Dedifferentiated amniotic fluid mesenchymal stem cell (primary cell): ENCODE measurements at regions not wholly inside any gene's neighbourhood (a gene's known extent, or its start where the extent isn't known, plus 50 kb on each side); places are given as distances from the start of the nearest gene placed in this dataset.
"Not testable (repeated sequence)": the region's sequence is repeated elsewhere in the genome, so short reads cannot be mapped to it uniquely, and the experiment has no call there.

Source experiments
- DNase-seq: peaks from one replicate; pipeline ENCODE4 v3.0.0-alpha.2; 2016; ENCODE audit errors: extremely low spot score

DNA sequence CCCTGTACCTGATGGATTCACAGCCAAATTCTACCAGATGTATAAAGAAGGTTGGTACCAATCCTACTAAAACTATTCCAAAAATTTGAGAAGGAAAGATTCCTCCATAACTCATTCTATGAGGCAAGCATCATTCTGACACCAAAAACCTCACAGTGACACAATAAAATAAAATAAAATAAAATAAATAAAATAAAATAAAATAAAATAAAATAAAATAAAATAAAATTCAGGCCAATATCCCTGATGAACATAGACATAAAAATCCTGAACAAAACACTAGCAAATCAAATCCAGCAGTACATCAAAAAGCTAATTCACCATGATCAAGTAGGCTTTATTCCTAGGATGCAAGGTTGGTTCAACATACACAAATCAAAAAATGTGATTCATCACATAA is 108.1 kb downstream of the PROX1 start:
- DNase-seq, result not testable (repeated sequence)

DNA sequence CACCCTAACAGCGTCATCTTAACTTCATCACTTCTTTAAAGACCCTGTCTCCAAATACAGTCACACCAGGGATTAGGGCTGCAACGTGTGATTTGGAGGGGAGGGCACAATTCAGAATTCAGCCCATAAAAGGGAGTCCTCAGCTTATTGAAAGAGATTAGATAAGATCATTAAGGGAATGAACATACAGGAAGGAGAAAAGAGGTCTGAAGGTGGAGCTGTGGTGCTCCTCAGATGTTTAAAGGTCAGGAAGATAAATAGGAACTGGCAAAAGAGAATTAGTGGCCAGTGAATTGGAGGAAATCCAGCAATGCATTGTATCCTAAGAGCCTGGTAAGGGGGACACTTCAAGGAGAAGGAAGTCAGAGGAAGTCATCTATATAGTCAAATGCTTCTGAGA is 113.5 kb downstream of the PROX1 start:
- no peak for DNase-seq

DNA sequence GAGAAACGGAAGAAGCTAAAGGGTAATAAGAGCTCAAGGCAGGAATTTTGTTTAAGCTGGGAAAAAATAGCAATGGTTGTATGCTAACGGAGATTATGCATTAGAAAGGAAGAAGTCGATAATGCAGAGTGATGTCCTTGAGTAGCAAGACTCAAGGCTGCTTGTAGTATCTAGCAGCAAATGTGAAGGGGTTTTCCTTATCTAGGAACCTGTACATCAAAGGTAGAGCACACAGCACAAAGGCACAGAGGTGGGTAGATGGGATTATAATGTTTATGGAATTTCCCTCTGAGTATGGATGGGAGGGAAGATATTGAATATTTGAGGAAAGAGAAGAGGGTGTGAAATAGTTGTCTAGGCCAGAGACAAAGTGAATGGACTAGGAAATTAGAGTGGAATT is 114.1 kb downstream of the PROX1 start:
- DNase-seq, result no peak

DNA sequence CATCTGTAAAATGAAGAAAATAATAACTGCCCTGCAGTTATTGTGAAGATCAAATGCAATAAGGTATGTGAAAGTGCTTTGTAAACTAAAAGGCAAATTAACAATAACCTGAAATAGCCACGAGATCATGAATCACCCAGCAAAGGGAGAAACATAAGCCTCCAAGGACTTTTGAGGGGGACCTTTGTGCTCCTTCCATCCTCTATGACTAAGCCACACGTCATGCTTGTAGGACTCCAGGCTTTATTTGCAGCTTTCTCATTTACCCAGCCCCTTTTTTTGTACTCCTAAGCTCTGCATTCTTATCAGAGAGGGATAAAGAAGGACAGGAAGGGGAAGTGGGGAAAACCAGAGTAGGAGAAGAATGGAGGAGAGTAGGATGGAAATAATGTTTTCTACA is 115.1 kb downstream of the PROX1 start:
- DNase-seq, result no peak

DNA sequence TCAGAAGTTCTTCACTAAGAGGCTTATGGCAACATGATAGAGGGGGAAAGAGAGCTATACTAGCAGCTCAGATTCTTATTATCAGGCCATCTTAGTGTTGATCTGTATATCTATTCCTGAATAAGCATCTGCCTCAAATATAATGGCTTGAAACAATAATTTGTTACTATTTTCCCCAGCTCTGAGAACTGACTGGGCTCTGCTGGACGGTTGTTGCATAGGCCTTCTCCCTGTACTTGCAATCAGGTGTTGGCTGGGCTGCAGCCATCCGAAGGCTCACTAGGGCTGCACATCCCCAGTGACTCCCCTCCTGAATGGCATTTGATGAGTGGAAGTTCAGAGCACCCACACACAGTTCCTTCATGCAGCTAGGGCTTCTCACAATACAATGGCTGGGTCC is 116.0 kb downstream of the PROX1 start:
- DNase-seq, result no peak

DNA sequence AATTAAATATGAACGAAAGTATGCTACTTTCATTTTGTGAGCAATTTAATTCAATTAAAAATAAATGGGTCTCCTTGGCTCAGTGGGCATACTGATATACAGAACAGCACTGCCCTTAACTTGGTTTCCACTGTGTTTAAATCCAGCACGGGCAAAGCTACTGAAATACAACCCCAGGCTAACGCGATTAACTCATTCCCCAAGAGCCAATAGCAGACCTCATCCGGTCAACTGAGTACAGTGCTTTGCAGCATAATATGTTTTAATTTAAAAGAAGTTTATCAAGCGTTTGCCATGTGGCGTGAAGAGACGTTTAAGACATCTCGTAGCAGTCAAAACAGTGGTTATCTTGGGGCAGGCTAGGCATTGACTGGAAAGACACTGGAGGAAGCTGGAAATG is 118.6 kb downstream of the PROX1 start:
- no peak for DNase-seq

DNA sequence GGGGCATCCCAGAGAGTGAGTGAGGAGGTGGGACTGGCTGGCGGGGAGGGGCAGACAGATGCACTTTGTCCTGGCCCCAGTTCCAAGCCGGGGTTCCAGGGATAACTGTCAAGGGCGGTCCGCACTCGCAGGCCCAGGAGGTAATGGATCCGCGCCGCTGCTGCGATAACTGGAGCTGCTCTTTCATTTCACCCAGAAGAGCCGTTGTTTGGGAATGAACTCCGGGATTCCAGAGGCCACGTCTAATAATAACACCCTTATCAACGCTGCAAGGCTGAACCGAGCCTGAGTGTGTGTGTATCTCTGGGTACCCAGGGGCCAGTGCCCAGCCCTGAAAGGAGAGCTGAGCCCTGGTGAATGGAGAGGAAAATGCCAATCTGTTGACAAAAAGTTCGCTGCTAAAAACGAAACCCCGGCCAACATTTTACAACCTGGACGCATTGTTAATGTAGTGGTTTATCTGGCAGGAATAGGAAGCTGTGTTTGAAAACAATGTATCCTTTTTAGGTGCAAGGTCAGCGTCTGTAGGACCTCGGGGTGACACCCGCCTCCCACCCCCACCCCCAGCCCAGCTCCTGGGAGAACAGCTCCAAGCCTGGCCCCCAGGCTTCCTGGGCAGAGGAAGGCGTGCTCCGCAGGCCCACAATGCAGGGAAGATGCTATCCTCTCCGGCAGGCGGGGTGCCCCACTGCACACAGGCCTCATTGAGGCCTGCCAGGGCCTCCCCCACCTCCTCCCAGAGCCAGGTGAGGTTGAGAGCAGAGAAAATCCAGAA is 119.7 kb downstream of the PROX1 start:
- DNase-seq, result no peak

DNA sequence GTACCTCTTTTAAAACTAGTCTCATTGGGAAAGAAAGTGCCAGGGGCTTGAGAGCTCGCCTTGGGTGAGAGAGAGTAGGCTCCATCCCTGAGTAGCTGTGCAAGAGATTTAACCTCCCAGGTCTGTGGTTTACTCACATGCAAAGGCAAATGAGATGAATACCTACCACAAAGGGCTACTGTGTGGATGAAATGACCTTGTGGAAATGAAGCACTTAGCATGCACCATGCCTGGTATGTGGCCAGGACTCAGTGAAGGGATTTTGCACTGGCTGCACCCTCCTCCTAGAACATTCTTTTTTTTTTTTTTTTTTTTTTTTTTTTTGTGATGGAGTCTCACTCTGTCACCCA is 120.3 kb downstream of the PROX1 start:
- no peak for DNase-seq

DNA sequence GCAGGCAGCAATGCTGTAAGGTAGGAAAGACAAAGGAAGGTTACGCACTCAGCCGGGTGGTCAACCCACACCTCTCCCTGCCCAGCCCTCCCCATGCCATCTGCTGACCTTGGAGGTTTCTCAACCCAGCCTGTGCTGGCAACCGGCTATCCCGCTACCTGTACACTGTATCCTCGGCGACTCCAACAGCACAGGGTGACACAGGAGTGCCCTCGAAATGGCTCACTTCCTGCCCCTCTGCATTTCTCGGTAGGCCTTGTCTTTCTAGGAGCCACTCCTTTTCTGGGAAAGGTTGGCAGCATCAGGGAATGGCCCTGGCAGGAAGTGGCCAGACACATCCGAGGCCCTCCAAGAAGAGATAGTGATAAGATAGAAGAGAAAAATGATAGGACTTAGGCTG is 124.0 kb downstream of the PROX1 start:
- DNase-seq, result no peak

DNA sequence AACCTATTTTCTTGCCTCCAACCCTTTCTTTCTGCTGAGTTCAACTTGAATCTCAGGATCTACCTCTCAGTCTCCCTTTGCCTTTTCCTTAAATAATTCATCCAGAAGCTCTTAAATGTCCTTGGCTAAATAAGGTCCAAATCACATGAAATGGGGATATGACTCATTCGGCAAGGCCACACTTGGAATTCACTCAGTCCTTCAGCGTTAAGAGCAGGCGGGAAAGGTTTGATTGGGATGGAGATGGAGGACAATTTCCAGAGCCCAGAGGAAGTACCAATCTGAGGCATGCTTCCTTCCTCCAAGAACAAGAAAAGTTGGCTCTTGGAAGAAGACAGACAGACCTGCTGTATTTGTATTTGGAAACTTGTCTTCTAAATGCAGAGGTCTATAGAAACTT is 128.5 kb downstream of the PROX1 start:
- no peak for DNase-seq

DNA sequence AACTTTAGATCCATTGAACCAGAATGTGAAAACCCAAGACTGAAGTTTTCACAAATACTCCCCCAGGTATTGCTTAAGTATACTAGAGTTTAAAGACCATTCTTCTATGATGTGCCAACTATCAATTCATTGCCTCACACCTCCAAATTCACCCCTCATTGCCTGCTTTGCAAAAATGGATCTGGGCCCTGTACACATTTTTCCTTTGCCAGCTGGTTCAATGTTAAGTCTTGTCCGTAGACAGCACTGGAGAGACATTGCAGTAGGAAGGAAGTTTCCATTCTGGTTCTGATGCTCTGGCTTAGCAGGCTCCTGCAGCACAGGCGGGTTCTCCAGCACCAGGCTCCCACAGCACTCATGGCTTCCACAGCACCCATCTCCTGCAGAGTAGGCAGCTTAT is 130.0 kb downstream of the PROX1 start:
- no peak for DNase-seq

DNA sequence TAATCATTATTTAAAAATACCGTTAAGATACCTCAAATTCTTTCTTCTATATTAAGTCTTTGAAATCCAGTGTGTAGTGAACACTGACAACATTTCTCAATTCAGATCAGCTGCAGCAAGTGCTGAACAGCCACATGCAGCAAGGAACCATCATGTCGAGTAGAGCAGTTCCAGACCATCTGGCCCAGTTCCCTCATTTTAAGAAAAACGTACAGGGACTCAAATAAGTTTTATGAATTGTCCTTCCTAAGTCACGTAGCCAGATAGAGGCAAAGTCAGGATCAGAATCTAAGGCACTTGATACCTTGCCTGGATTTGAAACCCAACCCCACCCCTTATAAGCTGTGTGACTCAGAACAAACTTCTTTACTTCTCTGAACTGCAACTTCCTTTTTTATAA is 132.4 kb downstream of the PROX1 start:
- no peak for DNase-seq

DNA sequence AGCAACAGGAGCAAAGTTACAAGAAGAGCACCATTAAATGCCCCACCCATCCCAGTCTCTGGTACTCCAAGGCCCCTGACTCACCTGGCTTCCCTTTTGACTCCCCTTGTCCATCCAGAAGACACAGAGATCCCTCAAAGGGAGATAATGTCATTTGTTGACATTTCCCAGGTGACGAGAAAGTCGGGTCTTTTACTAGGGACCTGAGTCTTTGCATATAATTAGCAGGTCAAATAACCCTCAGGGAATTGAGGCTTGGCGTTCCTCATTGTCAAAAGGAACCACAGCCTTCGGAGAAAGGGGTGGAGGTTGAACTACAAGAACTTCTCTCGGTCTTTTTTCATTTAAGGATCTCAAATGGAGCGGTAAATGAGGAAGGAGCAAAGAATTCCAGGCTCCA is 133.2 kb downstream of the PROX1 start:
- DNase-seq, result no peak

DNA sequence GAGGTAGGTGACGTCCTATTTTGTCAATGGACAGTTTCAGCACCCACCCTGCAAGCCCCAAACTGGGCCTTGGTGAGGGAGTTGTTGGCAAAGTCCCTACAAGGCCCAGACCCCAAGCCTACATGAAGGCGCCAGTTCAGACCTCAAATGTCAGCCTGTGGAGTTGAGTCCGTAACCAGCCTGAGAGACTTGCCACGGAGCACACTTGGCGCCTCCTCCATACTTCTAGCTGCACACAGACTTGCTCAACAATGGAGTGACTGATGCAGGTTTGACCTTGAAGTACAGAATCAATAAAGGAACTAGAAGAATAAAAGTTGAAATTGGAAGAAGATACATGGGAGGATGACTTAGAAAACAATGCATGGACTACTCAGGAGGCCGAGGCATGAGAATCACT is 134.3 kb downstream of the PROX1 start:
- DNase-seq, result no peak

DNA sequence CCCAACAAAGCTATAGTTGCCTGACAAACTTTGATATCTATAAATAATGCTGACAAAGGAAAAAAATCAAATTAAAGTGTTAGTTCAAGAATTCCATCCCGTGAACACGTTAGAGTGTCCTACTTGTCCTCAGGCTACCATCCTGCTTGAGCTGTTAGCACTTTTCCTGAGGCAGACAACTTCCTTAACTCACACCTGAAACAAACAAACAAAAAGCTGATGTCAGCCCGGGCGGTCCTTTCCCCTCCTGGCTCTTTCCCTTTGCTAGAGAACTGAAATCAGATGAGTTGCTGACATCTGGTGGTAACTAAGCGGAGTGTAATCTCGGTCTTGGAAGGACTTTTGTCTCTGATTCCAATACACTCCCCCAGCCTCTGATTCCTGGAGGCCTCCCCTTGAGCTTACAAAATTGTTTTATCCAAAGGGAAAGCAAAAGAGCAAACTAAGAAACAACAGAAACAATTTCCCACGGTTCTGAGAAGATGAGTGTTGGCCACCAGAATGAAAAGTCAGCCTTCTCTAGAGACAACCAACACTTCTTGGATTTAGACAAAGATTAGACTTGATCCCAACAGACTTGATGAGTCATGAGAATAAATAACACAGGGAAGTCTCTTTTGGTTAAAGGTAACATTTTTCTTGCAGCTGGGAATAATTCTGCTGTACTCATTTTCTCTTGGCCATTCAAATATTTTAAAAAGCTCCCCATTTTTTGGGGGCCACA is 135.4 kb downstream of the PROX1 start:
- DNase-seq, result peak; percentile 66

DNA sequence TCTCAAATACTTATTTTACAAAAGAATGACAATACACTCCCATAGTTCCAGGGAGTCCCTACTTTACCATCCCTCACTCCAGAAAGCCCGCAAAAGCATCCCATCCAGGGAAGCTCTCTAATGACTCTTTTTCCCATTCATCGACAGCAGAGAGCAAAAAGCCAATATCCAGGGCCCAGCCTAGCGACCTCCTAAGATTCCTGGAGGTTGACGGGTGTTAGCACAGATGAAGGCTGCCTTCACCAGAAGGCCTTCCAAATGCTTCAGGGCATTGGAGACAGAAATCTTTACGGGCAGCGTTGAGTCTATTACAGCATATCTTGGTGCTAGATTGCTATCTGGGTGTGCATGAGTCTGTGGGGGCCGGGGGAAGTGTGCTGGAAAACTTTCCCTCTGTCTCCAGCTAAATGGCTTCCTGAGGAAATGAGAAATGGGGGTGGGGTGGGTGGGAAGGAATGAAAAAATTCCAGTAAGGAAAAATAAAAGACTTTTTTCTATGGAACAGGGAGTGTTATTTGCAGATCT is 136.6 kb downstream of the PROX1 start:
- DNase-seq, result no peak

DNA sequence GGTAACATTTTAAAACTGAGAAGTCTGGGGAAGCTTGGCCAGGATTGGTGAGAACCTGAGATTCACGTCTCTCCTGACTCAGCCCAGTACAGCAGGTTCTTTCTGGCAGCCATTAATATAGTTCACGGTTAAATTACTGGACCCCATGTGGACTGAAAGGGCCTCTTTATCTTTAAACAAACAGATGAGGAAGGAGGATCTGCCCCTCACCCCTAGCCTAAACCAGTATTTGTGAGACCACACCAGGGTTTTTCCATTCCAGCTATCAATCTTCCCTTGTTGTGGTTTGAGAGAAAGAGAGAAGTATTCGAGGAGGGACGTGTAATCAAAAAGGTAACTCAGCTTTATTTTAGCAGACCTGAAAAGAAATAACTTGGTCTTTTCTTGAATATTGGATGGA is 137.1 kb downstream of the PROX1 start:
- DNase-seq, result no peak

DNA sequence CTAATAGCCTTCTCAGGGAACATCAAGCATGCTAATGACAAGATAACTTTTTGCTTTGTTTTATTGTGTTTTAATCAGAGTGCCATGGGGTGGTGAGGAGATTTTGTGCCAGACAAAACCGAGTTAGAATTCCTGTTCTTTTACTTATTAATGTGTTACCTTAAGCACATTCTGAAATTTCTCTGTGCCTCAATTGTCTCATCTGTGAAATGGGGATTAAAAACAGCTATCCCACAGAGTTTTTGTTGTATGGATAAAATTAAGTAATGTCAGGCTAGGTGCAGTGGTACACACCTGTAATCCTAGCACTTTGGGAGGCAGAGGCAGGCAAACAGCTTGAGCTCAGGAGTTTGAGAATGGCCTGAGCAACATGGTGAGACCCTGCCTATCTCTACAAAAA is 138.0 kb downstream of the PROX1 start:
- DNase-seq, result no peak

DNA sequence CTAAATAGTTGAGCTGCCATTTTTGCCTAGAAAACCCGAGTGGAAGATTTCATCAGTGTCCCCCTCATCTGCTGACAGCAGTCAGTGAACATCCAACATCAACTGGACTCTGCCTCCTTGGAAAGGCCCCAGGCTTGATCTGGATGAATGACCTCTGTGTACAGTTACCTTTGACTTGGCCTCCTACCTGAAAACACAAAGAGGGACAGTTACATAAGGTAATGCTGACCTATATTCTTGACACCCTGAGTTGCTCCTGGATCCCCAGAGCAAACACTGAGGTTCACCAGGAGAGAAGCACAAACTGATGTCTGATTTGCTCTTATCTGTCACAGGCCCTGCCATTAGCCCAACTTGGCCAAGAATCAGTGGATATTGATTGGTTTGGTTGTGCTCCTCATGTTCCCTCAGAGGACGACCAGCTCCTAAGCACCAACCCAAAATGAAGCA is 138.9 kb downstream of the PROX1 start:
- no peak for DNase-seq

DNA sequence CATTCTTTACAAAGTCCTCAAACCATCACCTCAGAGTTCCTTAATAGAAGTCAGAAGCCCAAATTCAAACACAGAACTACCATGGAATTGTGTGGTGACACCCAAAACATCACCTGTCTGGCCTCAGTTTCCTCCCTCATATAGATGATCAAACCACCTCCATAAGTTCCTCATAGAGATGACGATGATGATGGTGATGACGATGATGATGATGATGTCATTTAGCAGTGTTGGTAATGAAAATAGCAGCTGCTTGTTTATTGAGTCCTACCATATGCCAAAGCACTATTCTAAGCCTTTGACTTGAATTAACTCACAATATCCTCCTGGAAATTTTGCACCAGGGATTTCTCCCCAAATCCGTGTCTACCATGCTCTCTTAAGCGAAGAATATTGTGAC is 139.9 kb downstream of the PROX1 start:
- DNase-seq, result no peak

DNA sequence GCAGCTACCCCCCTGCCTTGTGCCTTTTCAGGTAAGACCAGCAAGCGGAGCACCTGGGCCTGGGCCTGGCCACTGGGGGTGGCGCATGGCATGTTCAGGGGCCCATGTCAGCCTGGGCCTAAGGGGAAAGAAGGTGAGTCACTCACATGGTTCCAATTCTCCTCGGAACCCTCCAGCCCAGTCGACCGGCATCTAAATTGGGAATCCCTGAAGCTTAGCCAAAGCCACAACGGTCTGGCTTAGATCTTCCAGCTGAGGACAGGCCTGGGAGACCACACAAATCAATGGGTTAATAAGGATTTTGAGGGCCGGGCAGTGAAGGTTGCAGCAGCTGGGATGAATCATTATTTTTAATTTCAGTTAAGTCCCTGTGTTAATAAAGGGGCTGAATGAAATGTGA is 145.1 kb upstream of the SMYD2 start:
- DNase-seq, result no peak

DNA sequence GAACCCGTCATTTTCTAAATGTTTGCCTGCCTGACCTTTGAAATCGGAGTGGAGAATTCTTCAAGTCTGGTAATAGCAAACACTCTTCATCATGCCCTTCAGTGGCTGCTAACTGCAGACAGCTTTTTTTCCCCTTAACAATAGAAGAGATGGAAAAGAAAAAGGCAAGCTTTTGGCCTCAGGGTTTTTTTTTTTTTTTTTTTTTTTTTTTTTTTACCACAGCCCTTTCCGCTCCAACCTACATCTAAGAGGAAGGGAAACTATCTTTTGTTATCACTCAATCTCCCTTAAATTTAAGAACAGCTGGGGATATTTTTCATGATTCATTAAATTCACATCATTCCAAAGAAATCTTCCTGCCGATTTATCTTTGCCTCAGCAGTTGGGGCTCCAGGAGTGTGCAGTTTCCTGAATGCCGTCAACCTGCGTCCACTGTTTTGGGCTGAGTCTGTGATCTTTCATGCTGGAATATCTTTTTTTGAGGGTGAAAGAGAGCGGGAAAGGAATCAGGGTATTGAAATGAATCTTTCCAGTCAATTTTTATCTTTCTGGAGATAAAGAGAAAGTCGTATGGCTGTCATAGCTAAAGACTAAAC is 144.5 kb upstream of the SMYD2 start:
- DNase-seq, result no peak

DNA sequence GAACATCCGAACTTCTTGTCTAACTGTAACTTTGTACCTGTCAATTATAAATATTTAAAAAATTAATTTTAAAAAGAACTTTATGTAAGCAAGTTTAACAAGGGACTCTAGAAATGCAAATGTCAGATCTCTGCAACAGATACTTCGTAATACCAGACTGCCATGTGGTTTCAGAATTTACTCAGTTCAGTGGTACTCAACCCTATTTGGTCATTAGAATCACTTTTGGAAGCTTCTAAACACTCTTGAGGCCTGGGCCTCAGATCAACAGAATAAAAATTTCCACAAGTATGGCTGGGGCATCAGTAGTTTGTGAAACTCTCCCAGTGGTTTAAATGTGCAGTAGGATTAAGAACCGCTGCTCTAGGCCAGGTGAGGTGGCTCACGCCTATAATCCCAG is 139.5 kb upstream of the SMYD2 start:
- no peak for DNase-seq
